ENCODE measurements at regions not wholly inside any gene's neighbourhood (a gene's known extent, or its start where the extent isn't known, plus 50 kb on each side); places are given as distances from the start of the nearest gene placed in this dataset.
"Not testable (repeated sequence)": the region's sequence is repeated elsewhere in the genome, so short reads cannot be mapped to it uniquely, and the experiment has no call there.

DNA sequence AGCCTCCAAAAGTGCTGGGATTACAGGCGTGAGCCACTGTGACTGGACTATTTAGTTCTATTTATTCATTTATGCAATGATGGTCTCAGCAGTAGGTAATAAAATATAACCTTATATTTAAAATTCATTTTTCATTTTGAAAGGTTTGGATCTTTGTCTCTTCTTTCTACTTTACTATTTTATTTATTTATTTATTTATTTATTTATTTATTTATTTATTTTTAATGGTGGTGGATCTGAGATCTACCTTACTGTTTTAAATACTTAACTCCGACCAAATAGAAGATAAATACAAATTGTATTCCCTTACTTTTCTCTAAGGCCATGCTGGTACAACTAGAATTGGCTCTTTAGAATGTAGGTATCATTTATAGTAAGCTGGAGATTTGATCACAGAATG is 159.9 kb upstream of the NBPF19 start:
- TF ChIP-seq, protein P1, sequence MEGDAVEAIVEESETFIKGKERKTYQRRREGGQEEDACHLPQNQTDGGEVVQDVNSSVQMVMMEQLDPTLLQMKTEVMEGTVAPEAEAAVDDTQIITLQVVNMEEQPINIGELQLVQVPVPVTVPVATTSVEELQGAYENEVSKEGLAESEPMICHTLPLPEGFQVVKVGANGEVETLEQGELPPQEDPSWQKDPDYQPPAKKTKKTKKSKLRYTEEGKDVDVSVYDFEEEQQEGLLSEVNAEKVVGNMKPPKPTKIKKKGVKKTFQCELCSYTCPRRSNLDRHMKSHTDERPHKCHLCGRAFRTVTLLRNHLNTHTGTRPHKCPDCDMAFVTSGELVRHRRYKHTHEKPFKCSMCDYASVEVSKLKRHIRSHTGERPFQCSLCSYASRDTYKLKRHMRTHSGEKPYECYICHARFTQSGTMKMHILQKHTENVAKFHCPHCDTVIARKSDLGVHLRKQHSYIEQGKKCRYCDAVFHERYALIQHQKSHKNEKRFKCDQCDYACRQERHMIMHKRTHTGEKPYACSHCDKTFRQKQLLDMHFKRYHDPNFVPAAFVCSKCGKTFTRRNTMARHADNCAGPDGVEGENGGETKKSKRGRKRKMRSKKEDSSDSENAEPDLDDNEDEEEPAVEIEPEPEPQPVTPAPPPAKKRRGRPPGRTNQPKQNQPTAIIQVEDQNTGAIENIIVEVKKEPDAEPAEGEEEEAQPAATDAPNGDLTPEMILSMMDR (IDR thresholded peaks at IDR 0.05) = not testable (repeated sequence)
- not testable (repeated sequence) for TF ChIP-seq POLR2AphosphoS5, TCF7L2 (IDR thresholded peaks at IDR 0.05; ENCODE audit: low read depth, low read length)
